NCI-H2227 (cell line): ENCODE measurements at regions not wholly inside any gene's neighbourhood (a gene's known extent, or its start where the extent isn't known, plus 50 kb on each side); places are given as distances from the start of the nearest gene placed in this dataset.
"Not testable (repeated sequence)": the region's sequence is repeated elsewhere in the genome, so short reads cannot be mapped to it uniquely, and the experiment has no call there.

Experiments
- DNase-seq: peaks from one replicate; lab custom pipeline; 2025; ENCODE audit not compliant: unreplicated experiment; lab: John Stamatoyannopoulos, UW

GRCh38 chr2:107093426-107093957 lies 207.5 kb upstream of the ST6GAL2 start:
- no peak for DNase-seq

GRCh38 chr2:107094450-107094986 lies 208.6 kb upstream of the ST6GAL2 start:
- DNase-seq = no peak

GRCh38 chr2:107102176-107102575 lies 216.2 kb upstream of the ST6GAL2 start:
- no peak for DNase-seq

- DNase-seq = no peak
Measured at GRCh38 chr2:107107351-107107750, 221.4 kb upstream of the ST6GAL2 start.

- DNase-seq = no peak
Measured at GRCh38 chr2:107108556-107108955, 222.6 kb upstream of the ST6GAL2 start.

- DNase-seq = no peak
Measured at GRCh38 chr2:107111623-107112022, 225.7 kb upstream of the ST6GAL2 start.

- no peak for DNase-seq
Measured at GRCh38 chr2:107112561-107112960, 226.6 kb upstream of the ST6GAL2 start.

GRCh38 chr2:107128381-107128780 lies 242.4 kb upstream of the ST6GAL2 start:
- DNase-seq = no peak

- DNase-seq = no peak
Measured at GRCh38 chr2:107132070-107132469, 246.1 kb upstream of the ST6GAL2 start.

GRCh38 chr2:107132746-107133145 lies 246.8 kb upstream of the ST6GAL2 start:
- DNase-seq = no peak

GRCh38 chr2:107133412-107133811 lies 247.4 kb upstream of the ST6GAL2 start:
- no peak for DNase-seq

GRCh38 chr2:107136733-107137132 lies 250.8 kb upstream of the ST6GAL2 start:
- DNase-seq = no peak

GRCh38 chr2:107137706-107138105 lies 251.7 kb upstream of the ST6GAL2 start:
- no peak for DNase-seq

GRCh38 chr2:107146181-107146580 lies 260.2 kb upstream of the ST6GAL2 start:
- DNase-seq = no peak

GRCh38 chr2:107146645-107147044 lies 260.7 kb upstream of the ST6GAL2 start:
- not testable (repeated sequence) for DNase-seq

- no peak for DNase-seq
Measured at GRCh38 chr2:107148055-107148454, 262.1 kb upstream of the ST6GAL2 start.

- DNase-seq = no peak
Measured at GRCh38 chr2:107148496-107148895, 262.5 kb upstream of the ST6GAL2 start.

GRCh38 chr2:107160640-107161239 lies 274.8 kb upstream of the ST6GAL2 start:
- DNase-seq = no peak

- DNase-seq = no peak
Measured at GRCh38 chr2:107168141-107168540, 282.2 kb upstream of the ST6GAL2 start.

- DNase-seq = no peak
Measured at GRCh38 chr2:107174171-107174570, 288.2 kb upstream of the ST6GAL2 start.

GRCh38 chr2:107182981-107183380 lies 297.0 kb upstream of the ST6GAL2 start:
- DNase-seq = no peak

GRCh38 chr2:107187870-107188269 lies 301.9 kb upstream of the ST6GAL2 start:
- DNase-seq = no peak

- no peak for DNase-seq
Measured at GRCh38 chr2:107195631-107196030, 309.7 kb upstream of the ST6GAL2 start.
